Erythroblast (primary cell): ENCODE measurements at regions not wholly inside any gene's neighbourhood (a gene's known extent, or its start where the extent isn't known, plus 50 kb on each side); places are given as distances from the start of the nearest gene placed in this dataset.

Experiments used
- GATA1 ChIP-seq: IDR thresholded peaks from 2 replicates; pipeline ENCODE4 v1.6.1; 2011; ENCODE audit warnings: low read depth, mild to moderate bottlenecking, control low read depth, low read length, moderate library complexity
- POLR2A ChIP-seq: IDR thresholded peaks from 2 replicates; pipeline ENCODE4 v1.6.1; 2011; ENCODE audit warnings: mild to moderate bottlenecking, low read length

GRCh38 chr2:8149007-8149405 is 532.9 kb upstream of the ID2 start:
- TF ChIP-seq POLR2A (no peak), GATA1 (no peak)
